Esophagus squamous epithelium (tissue), 4 donors: ENCODE measurements at regions not wholly inside any gene's neighbourhood (a gene's known extent, or its start where the extent isn't known, plus 50 kb on each side); places are given as distances from the start of the nearest gene placed in this dataset.

Experiments used
- POLR2A ChIP-seq, 4 donors: fragments of 450-650 bp; IDR thresholded peaks; one replicate each; pipeline ENCODE4 v1.6.1; 2017; ENCODE audit warnings: antibody characterized with exemption in 4 of 4, mild to moderate bottlenecking in 4 of 4, moderate library complexity in 3 of 4
- TF ChIP-seq, protein P1 (sequence below), 6 experiments: fragments of 450-650 bp in 4 of 6; fragments of 200-600 bp in 2 of 6; sonication (generic) in 2 of 6; IDR thresholded peaks; one replicate each; pipeline ENCODE4 v1.5.1; 2016 to 2019; ENCODE audit warnings: antibody characterized with exemption in 6 of 6, mild to moderate bottlenecking in 4 of 6, moderate library complexity in 4 of 6

GRCh38 chr5:97563050-97563657, 380.1 kb upstream of the RIOK2 start:
- TF ChIP-seq, protein P1, sequence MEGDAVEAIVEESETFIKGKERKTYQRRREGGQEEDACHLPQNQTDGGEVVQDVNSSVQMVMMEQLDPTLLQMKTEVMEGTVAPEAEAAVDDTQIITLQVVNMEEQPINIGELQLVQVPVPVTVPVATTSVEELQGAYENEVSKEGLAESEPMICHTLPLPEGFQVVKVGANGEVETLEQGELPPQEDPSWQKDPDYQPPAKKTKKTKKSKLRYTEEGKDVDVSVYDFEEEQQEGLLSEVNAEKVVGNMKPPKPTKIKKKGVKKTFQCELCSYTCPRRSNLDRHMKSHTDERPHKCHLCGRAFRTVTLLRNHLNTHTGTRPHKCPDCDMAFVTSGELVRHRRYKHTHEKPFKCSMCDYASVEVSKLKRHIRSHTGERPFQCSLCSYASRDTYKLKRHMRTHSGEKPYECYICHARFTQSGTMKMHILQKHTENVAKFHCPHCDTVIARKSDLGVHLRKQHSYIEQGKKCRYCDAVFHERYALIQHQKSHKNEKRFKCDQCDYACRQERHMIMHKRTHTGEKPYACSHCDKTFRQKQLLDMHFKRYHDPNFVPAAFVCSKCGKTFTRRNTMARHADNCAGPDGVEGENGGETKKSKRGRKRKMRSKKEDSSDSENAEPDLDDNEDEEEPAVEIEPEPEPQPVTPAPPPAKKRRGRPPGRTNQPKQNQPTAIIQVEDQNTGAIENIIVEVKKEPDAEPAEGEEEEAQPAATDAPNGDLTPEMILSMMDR (IDR thresholded peaks at IDR 0.05): no peak
- no peak for TF ChIP-seq POLR2A (IDR thresholded peaks at IDR 0.05)
